Neural progenitor cell (in vitro differentiated cells): ENCODE measurements at regions not wholly inside any gene's neighbourhood (a gene's known extent, or its start where the extent isn't known, plus 50 kb on each side); places are given as distances from the start of the nearest gene placed in this dataset.
"Not testable (repeated sequence)": the region's sequence is repeated elsewhere in the genome, so short reads cannot be mapped to it uniquely, and the experiment has no call there.

Experiments used
- DNase-seq: peaks from one replicate; pipeline ENCODE4 v3.0.0-alpha.2; 2016; ENCODE audit warnings: low spot score
- H2AFZ ChIP-seq: fragments of 200-600 bp; sonication (generic); replicated peaks from 2 replicates; pipeline ENCODE4 v1.6.1; 2016; ENCODE audit warnings: antibody characterized with exemption
- H3F3A ChIP-seq: fragments of 200-600 bp; sonication (generic); 2 replicates; pipeline ENCODE4 v1.6.1; 2016; ENCODE audit warnings: antibody characterized with exemption, low read depth
- H3K27ac ChIP-seq: fragments of 200-600 bp; sonication (generic); 2 replicates; pipeline ENCODE4 v1.5.1; 2016; ENCODE audit warnings: mild to moderate bottlenecking
- H3K27me3 ChIP-seq: fragments of 200-600 bp; sonication (generic); 2 replicates; pipeline ENCODE4 v1.6.1; 2016; ENCODE audit warnings: mild to moderate bottlenecking, moderate library complexity
- H3K36me3 ChIP-seq: fragments of 200-600 bp; sonication (generic); 2 replicates; pipeline ENCODE4 v1.5.1; 2016
- H3K4me1 ChIP-seq: fragments of 200-600 bp; sonication (generic); 2 replicates; pipeline ENCODE4 v1.6.1; 2016; ENCODE audit warnings: mixed run types
- H3K4me2 ChIP-seq: fragments of 200-600 bp; sonication (generic); 2 replicates; pipeline ENCODE4 v1.6.1; 2016
- H3K4me3 ChIP-seq: fragments of 200-600 bp; sonication (generic); 2 replicates; pipeline ENCODE4 v1.5.1; 2016
- H3K79me2 ChIP-seq: fragments of 200-600 bp; sonication (generic); 2 replicates; pipeline ENCODE4 v1.6.1; 2016; ENCODE audit warnings: low read depth
- H3K9ac ChIP-seq: fragments of 200-600 bp; sonication (generic); 2 replicates; pipeline ENCODE4 v1.6.1; 2016
- H3K9me3 ChIP-seq: fragments of 200-600 bp; sonication (generic); 2 replicates; pipeline ENCODE4 v1.5.1; 2016; ENCODE audit warnings: low read depth
- H4K20me1 ChIP-seq: fragments of 200-600 bp; sonication (generic); 2 replicates; pipeline ENCODE4 v1.6.1; 2016; ENCODE audit warnings: low read depth
- H3K27ac Mint-ChIP-seq: 3 replicates; pipeline ENCODE4 v1.8.0; 2021; ENCODE audit warnings: mixed read lengths
- H3K27me3 Mint-ChIP-seq: 2 replicates; pipeline ENCODE4 v1.8.0; 2022; ENCODE audit warnings: low read depth, mild to moderate bottlenecking, inconsistent platforms, moderate library complexity, mixed read lengths; ENCODE audit not compliant: insufficient read depth
- H3K36me3 Mint-ChIP-seq: 3 replicates; pipeline ENCODE4 v1.8.0; 2021; ENCODE audit warnings: mixed read lengths
- H3K4me1 Mint-ChIP-seq: 3 replicates; pipeline ENCODE4 v1.8.0; 2021; ENCODE audit warnings: mixed read lengths
- H3K4me3 Mint-ChIP-seq: 3 replicates; pipeline ENCODE4 v1.8.0; 2021; ENCODE audit warnings: mild to moderate bottlenecking, moderate library complexity, mixed read lengths
- H3K9me3 Mint-ChIP-seq: 3 replicates; pipeline ENCODE4 v1.8.0; 2020; ENCODE audit warnings: mixed read lengths
- EZH2 ChIP-seq: fragments of 200-600 bp; sonication (generic); IDR thresholded peaks from 2 replicates; pipeline ENCODE4 v1.6.1; 2017; ENCODE audit warnings: antibody characterized with exemption, mild to moderate bottlenecking, moderate library complexity
- EZH2phosphoT487 ChIP-seq: fragments of 200-600 bp; sonication (generic); IDR thresholded peaks from 2 replicates; pipeline ENCODE4 v1.6.1; 2017; ENCODE audit warnings: antibody characterized with exemption
- TF ChIP-seq, protein P1 (sequence below): fragments of 200-600 bp; sonication (generic); IDR thresholded peaks from 2 replicates; pipeline ENCODE4 v1.5.1; 2017; ENCODE audit warnings: antibody characterized with exemption, mild to moderate bottlenecking

DNA sequence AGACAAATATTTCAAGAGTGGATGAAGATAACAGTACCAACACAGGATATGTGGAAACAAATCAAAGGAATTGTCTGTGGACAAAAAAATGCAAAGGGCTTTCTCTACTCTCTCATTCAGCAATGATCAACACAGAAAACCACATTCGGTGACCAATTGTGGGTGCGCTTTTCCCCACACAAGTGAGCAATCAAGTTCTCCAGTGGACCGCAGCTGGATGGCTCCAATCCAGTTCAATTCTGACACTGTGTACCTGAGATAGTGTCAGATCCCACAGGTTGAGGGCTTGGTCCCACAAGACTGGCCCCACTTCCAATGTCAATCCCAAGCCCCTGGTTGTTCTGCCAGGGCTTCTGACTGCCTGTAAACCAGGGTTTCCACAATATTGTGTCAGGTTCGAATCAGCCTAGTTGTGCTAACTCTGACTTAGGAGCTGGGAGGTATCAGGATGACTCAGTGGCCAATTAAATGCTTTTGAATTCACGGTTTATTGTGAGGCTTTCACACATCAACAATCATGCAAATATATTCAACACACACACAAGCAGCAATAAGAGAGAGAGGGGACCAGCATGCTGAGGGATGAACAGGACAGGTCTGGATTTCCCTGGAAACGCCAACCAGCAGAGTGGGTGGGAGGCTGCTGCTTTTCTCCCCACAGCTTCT is 87.0 kb upstream of the BTG3 start:
- H3K9me3 ChIP-seq, result no peaks in the 10 kb centered on the region
- no peaks in the 10 kb centered on the region for H3K27me3 ChIP-seq
- H4K20me1 ChIP-seq, result no peaks in the 10 kb centered on the region
- no peaks in the 10 kb centered on the region for H3K36me3 ChIP-seq
- H3K27me3 Mint-ChIP-seq, result peaks cover 7% of the 10 kb centered on the region
- peaks cover 13% of the 10 kb centered on the region for H3K9me3 Mint-ChIP-seq
- H3F3A ChIP-seq, result no peaks in the 10 kb centered on the region
- no peaks in the 10 kb centered on the region for H3K4me1 Mint-ChIP-seq
- TF ChIP-seq EZH2, result no peak
- TF ChIP-seq EZH2phosphoT487, result no peak
- TF ChIP-seq, protein P1, sequence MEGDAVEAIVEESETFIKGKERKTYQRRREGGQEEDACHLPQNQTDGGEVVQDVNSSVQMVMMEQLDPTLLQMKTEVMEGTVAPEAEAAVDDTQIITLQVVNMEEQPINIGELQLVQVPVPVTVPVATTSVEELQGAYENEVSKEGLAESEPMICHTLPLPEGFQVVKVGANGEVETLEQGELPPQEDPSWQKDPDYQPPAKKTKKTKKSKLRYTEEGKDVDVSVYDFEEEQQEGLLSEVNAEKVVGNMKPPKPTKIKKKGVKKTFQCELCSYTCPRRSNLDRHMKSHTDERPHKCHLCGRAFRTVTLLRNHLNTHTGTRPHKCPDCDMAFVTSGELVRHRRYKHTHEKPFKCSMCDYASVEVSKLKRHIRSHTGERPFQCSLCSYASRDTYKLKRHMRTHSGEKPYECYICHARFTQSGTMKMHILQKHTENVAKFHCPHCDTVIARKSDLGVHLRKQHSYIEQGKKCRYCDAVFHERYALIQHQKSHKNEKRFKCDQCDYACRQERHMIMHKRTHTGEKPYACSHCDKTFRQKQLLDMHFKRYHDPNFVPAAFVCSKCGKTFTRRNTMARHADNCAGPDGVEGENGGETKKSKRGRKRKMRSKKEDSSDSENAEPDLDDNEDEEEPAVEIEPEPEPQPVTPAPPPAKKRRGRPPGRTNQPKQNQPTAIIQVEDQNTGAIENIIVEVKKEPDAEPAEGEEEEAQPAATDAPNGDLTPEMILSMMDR, result no peak
- H2AFZ ChIP-seq, result no peak overlapping the region
- no peak overlapping the region for H3K27ac Mint-ChIP-seq
- H3K4me1 ChIP-seq, result no peaks in the 10 kb centered on the region
- H3K4me3 ChIP-seq, result no peak overlapping the region
- no peak for DNase-seq
- H3K27ac ChIP-seq, result no peak overlapping the region
- no peak overlapping the region for H3K9ac ChIP-seq
- H3K79me2 ChIP-seq, result no peaks in the 10 kb centered on the region
- no peak overlapping the region for H3K4me2 ChIP-seq
- no peaks in the 10 kb centered on the region for H3K36me3 Mint-ChIP-seq
- no peak overlapping the region for H3K4me3 Mint-ChIP-seq

DNA sequence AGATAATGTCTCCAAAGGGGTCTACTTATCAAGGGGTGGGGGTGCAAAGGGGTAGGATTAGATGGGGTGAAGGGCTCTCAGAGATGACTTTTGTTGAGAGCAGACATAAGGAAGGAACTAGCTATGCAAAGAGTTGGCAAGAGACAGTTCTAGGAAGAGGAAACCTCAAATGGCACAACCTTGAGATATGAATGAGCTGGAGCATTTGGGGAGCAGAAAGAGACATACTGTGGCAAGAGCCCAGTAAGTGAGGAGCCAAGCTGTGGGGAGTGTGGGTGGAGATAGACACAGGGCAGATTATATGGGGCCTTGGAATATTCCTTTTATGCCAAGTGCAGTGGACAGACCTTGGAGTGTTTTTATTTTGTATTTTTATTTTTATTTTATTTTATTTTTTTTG is 84.8 kb upstream of the BTG3 start:
- H3K4me1 ChIP-seq, result no peaks in the 10 kb centered on the region
- no peaks in the 10 kb centered on the region for H3K27me3 ChIP-seq
- H3K27ac Mint-ChIP-seq, result no peak overlapping the region
- no peak overlapping the region for H2AFZ ChIP-seq
- H3K9me3 Mint-ChIP-seq, result peaks cover 13% of the 10 kb centered on the region
- H3K4me2 ChIP-seq, result no peak overlapping the region
- H3K27me3 Mint-ChIP-seq, result peaks cover 2% of the 10 kb centered on the region
- no peak for TF ChIP-seq EZH2phosphoT487
- TF ChIP-seq EZH2, result no peak
- TF ChIP-seq, protein P1, result no peak
- H3F3A ChIP-seq, result no peaks in the 10 kb centered on the region
- H3K9me3 ChIP-seq, result no peaks in the 10 kb centered on the region
- no peak overlapping the region for H3K27ac ChIP-seq
- no peak for DNase-seq
- no peaks in the 10 kb centered on the region for H3K79me2 ChIP-seq
- no peaks in the 10 kb centered on the region for H3K4me1 Mint-ChIP-seq
- no peak overlapping the region for H3K4me3 Mint-ChIP-seq
- no peaks in the 10 kb centered on the region for H3K36me3 Mint-ChIP-seq
- H3K36me3 ChIP-seq, result no peaks in the 10 kb centered on the region
- no peaks in the 10 kb centered on the region for H4K20me1 ChIP-seq
- H3K9ac ChIP-seq, result no peak overlapping the region
- no peak overlapping the region for H3K4me3 ChIP-seq

DNA sequence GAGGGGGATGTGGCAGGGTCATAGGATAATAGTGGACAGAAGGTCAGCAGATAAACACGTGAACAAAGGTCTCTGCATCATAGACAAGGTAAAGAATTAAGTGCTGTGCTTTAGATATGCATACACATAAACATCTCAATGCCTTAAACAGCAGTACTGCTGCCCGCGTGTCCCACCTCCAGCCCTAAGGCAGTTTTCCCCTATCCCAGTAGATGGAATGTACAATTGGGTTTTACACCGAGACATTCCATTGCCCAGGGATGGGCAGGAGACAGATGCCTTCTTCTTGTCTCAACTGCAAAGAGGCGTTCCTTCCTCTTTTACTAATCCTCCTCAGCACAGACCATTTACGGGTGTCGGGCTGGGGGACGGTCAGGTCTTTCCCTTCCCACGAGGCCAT is 81.7 kb upstream of the BTG3 start:
- DNase-seq, H3K27me3 Mint-ChIP-seq, H3K4me2 ChIP-seq, H3K36me3 ChIP-seq, H3K27me3 ChIP-seq, H3K79me2 ChIP-seq, H3K27ac ChIP-seq, H3K4me3 ChIP-seq, H3K9ac ChIP-seq, H3K27ac Mint-ChIP-seq, H3K4me1 ChIP-seq, H3F3A ChIP-seq, H3K4me3 Mint-ChIP-seq, H2AFZ ChIP-seq, H4K20me1 ChIP-seq, H3K36me3 Mint-ChIP-seq, H3K4me1 Mint-ChIP-seq, H3K9me3 ChIP-seq: not testable (repeated sequence)
- peaks cover 13% of the 10 kb centered on the region for H3K9me3 Mint-ChIP-seq

GRCh38 chr21:17693801-17694200 is 81.1 kb upstream of the BTG3 start:
- DNase-seq, result no peak
- TF ChIP-seq, protein P1, result no peak
- no peak for TF ChIP-seq EZH2
- no peak for TF ChIP-seq EZH2phosphoT487
- no peaks in the 10 kb centered on the region for H4K20me1 ChIP-seq
- H3K4me1 ChIP-seq, result no peaks in the 10 kb centered on the region
- H3K4me2 ChIP-seq, result no peak overlapping the region
- H3K4me1 Mint-ChIP-seq, result peaks cover 8% of the 10 kb centered on the region
- no peak overlapping the region for H3K9ac ChIP-seq
- H3K27me3 ChIP-seq, result no peaks in the 10 kb centered on the region
- H3K9me3 Mint-ChIP-seq, result peaks cover 9% of the 10 kb centered on the region
- H3K79me2 ChIP-seq, result no peaks in the 10 kb centered on the region
- H2AFZ ChIP-seq, result no peak overlapping the region
- no peak overlapping the region for H3K27ac Mint-ChIP-seq
- H3K9me3 ChIP-seq, result no peaks in the 10 kb centered on the region
- H3K27me3 Mint-ChIP-seq, result no peaks in the 10 kb centered on the region
- H3K36me3 Mint-ChIP-seq, result no peaks in the 10 kb centered on the region
- H3K4me3 ChIP-seq, result no peak overlapping the region
- no peak overlapping the region for H3K4me3 Mint-ChIP-seq
- no peaks in the 10 kb centered on the region for H3K36me3 ChIP-seq
- no peaks in the 10 kb centered on the region for H3F3A ChIP-seq
- H3K27ac ChIP-seq, result no peak overlapping the region
